T-helper 1 cell treated with Interleukin-12 subunit alpha and Interleukin-12 subunit beta and Interleukin-4 antibody, amounts not matched to agents 30 ng/mL and 1 ng/mL, for 36 hours (primary cell): ENCODE measurements at regions not wholly inside any gene's neighbourhood (a gene's known extent, or its start where the extent isn't known, plus 50 kb on each side); places are given as distances from the start of the nearest gene placed in this dataset.
"Not testable (repeated sequence)": the region's sequence is repeated elsewhere in the genome, so short reads cannot be mapped to it uniquely, and the experiment has no call there.

Experiments
- intact Hi-C: fragments of 100-400 bp; cut with micrococcal nuclease; formaldehyde crosslinking; loops from one replicate; pipeline ENCODE4 v1.15.1; 2024

- intact Hi-C loops: loop anchor here (5.0 kb wide), 1 partner anchor 102 kb away; no protein-coding TSS in a partner anchor
Measured at GRCh38 chr1:181319907-181320306, 163.4 kb upstream of the CACNA1E start.

GRCh38 chr1:181324797-181325616 lies 158.3 kb upstream of the CACNA1E start:
- intact Hi-C loops: no loop called here

DNA sequence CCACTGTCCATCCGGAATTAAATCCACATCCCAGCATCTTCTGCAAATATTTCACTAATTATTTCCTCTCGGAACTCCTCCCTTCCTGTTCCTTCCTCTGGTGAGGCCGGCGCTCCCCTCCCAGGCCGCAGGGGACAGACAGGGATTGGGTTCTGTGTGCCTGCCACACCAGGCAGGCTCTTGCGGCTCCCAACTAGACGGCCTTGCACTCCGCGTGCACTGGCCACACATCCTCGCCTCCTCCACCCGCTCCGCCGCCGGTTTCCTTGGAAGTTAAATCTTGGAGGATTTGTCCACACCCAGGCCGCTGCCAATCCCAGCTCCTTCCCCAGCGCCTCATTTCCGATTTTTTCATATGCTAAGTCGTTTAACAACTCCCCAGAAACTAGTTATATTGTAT lies 157.6 kb upstream of the CACNA1E start:
- intact Hi-C loops: not testable (repeated sequence)

- intact Hi-C loops: no loop called here
Measured at GRCh38 chr1:181326348-181326747, 157.0 kb upstream of the CACNA1E start.

- intact Hi-C loops: no loop called here
Measured at GRCh38 chr1:181327796-181328195, 155.5 kb upstream of the CACNA1E start.

DNA sequence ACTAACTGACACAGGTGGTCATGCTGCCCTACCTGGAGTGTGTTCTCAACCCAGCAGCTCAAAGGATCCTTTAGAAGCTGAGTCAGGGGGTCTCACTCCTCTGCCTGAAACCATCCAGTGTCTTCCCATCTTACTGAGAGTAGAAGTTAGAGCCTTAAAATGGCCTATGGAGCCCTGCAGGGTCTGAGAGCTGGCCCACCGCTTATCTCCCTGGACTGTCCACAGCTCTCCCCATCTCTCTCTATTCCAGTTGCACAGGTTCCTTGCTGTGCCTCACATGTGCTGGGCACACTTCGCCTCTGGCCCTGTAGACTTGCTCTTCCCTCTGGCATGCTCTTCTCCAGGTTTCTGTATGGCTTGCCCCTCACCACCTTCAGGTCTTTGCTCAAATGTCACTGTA lies 148.6 kb upstream of the CACNA1E start:
- intact Hi-C loops: no loop called here

DNA sequence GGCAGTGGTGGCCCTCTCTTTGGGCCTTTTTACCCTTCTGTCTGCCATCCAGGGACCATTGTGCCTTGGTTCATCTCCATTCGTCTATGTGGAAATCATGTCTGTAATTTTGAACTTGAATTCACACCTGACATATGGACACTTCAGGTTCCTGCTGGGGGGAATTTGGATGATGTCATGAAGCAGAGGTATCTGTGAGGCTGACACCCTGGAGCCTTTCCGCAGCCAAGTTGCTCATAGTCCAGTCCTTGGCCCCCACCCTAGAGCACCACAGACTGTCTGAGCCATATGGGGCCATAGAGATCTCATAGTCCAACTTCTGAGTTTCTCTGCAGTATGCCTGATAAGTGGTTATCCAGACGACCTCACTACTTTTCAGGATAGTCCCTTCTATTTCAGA lies 147.7 kb upstream of the CACNA1E start:
- intact Hi-C loops: no loop called here

- intact Hi-C loops: no loop called here
Measured at GRCh38 chr1:181341026-181341632, 142.2 kb upstream of the CACNA1E start.

- intact Hi-C loops: no loop called here
Measured at GRCh38 chr1:181344091-181344490, 139.2 kb upstream of the CACNA1E start.

DNA sequence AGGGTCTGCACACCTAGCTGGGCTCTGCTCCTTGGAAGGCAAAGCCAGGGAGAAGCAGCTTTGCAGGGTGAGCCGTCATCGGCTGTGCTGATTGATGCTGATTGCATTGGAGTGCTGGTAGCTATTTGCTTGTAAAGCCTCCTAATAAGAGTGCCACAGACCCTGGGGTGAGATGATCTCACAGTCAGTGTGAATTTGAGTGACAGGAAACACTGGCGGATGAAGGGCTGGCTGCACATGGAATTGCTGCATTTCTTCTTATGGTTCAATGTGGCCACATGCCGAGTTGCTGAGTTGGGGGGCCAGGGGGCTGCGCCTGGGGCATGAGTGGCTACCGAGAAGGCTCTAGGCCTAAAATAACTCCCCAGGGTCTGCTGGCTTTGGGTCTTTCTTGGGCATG lies 138.2 kb upstream of the CACNA1E start:
- intact Hi-C loops: no loop called here

GRCh38 chr1:181347495-181348390 lies 135.6 kb upstream of the CACNA1E start:
- intact Hi-C loops: no loop called here

GRCh38 chr1:181349512-181349911 lies 133.8 kb upstream of the CACNA1E start:
- intact Hi-C loops: no loop called here

- intact Hi-C loops: no loop called here
Measured at GRCh38 chr1:181350131-181350530, 133.2 kb upstream of the CACNA1E start.

GRCh38 chr1:181351740-181352139 lies 131.6 kb upstream of the CACNA1E start:
- intact Hi-C loops: no loop called here

GRCh38 chr1:181352695-181353094 lies 130.6 kb upstream of the CACNA1E start:
- intact Hi-C loops: no loop called here

- intact Hi-C loops: no loop called here
Measured at GRCh38 chr1:181353526-181353925, 129.8 kb upstream of the CACNA1E start.

GRCh38 chr1:181354865-181355264 lies 128.5 kb upstream of the CACNA1E start:
- intact Hi-C loops: no loop called here

DNA sequence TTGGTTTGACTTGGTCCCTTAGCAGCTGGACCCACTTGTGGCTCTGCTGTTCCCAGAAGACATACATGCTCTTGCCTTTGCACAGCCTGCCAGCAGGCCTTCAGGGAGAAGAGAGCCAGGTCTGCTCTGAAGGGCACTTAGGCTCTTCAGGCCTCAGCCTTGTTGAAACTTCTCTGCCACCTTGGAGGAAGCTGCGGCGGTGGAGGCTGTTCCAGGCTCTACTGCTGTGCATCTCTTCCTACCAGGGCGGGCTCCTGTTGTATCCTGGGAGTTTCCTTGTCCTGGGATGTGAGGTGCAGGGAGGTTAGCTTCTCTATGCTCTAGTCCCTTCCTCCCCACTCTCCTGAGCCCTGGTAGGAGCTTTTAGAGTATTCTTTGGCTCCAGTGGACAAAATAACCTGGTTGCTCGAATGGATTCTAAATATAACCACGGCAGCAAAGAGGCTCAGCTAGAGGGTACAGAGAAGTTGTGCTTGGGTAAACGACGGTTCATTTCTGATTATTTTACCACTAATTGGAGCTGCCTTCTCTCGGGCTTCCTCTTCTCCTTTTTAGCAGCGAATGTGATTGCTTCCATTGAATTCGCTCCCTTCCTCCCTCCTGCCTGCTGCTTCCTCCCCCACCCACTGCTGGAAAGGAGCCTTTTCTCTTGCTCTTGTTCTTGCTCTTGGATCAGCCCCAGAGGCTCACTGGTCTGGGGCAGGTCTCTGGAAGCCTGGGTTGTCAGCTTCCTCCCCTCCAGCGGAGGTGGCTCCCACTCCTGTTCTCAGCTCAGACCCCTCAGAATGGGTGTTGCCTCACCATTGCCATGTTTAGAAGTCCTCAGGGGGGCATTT lies 126.6 kb upstream of the CACNA1E start:
- intact Hi-C loops: no loop called here

DNA sequence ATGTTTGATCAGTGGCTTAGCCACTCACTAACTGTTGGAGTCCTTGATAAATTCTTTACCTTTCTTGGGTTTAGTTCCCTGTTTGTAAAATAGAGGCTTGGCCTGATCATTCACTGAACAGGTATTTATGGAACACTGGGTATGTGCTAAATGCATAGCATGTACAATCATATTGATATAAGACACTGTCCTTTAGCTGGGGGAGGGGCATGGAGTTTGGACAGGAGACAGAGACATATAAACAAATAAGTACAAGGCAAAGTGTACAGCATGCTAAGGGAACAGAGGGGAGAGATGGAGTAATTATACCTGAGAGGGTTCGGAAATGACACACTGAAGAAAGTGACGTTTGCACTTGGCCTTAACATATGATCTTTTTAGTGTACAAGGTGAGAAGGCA lies 124.3 kb upstream of the CACNA1E start:
- intact Hi-C loops: no loop called here

DNA sequence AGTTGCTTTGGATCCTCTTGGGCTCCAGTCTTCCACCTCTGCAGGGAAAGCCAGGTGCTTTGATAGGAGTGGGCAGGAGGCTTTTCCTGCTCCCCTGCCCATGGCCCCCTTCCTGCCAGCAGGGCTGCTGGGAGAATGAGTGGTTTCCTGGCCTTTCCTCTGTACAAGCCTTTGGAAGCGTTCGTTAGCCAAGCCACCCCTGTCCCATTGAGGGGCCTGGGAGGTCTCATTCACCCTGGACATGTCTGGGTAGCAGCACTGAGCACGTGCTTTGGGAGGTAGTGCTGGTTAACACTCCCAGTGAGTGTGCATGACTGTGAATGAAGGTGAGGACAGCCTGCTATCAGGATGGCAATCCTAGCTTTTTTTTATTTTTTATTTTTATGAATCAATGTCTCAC lies 118.5 kb upstream of the CACNA1E start:
- intact Hi-C loops: no loop called here

GRCh38 chr1:181366910-181367309 lies 116.4 kb upstream of the CACNA1E start:
- intact Hi-C loops: no loop called here
